ENCODE measurements at regions not wholly inside any gene's neighbourhood (a gene's known extent, or its start where the extent isn't known, plus 50 kb on each side); places are given as distances from the start of the nearest gene placed in this dataset.
"Not testable (repeated sequence)": the region's sequence is repeated elsewhere in the genome, so short reads cannot be mapped to it uniquely, and the experiment has no call there.

- TF ChIP-seq CTCF (IDR thresholded peaks at IDR 0.05; ENCODE audit: control insufficient read depth, extremely low read depth, insufficient read depth): no peak
- H3K4me3 ChIP-seq (ENCODE audit: low read depth, low read length): no peak overlapping the region
- no peak for DNase-seq (ENCODE audit: low read depth)
These were observed 859.4 kb upstream of the CHORDC1 start for GRCh38 chr11:91082255-91082654.

- DNase-seq (ENCODE audit: low read depth): no peak
- no peak overlapping the region for H3K4me3 ChIP-seq (ENCODE audit: low read depth, low read length)
- no peak for TF ChIP-seq CTCF (IDR thresholded peaks at IDR 0.05; ENCODE audit: control insufficient read depth, extremely low read depth, insufficient read depth)
These were observed 858.7 kb upstream of the CHORDC1 start for GRCh38 chr11:91081440-91082043.

- no peak overlapping the region for H3K4me3 ChIP-seq (ENCODE audit: low read depth, low read length)
- TF ChIP-seq CTCF (IDR thresholded peaks at IDR 0.05; ENCODE audit: control insufficient read depth, extremely low read depth, insufficient read depth): no peak
- no peak for DNase-seq (ENCODE audit: low read depth)
These were observed 855.4 kb upstream of the CHORDC1 start for GRCh38 chr11:91078221-91078620.

- DNase-seq (ENCODE audit: low read depth): no peak
- no peak for TF ChIP-seq CTCF (IDR thresholded peaks at IDR 0.05; ENCODE audit: control insufficient read depth, extremely low read depth, insufficient read depth)
- H3K4me3 ChIP-seq (ENCODE audit: low read depth, low read length): no peak overlapping the region
These were observed 852.3 kb upstream of the CHORDC1 start for GRCh38 chr11:91075032-91075695.

GRCh38 chr11:91067666-91068065 lies 844.8 kb upstream of the CHORDC1 start:
- DNase-seq (ENCODE audit: low read depth): no peak
- H3K4me3 ChIP-seq (ENCODE audit: low read depth, low read length): no peak overlapping the region
- TF ChIP-seq CTCF (IDR thresholded peaks at IDR 0.05; ENCODE audit: control insufficient read depth, extremely low read depth, insufficient read depth): no peak

GRCh38 chr11:91066456-91067047 lies 843.7 kb upstream of the CHORDC1 start:
- H3K4me3 ChIP-seq (ENCODE audit: low read depth, low read length): no peak overlapping the region
- DNase-seq (ENCODE audit: low read depth): no peak
- TF ChIP-seq CTCF (IDR thresholded peaks at IDR 0.05; ENCODE audit: control insufficient read depth, extremely low read depth, insufficient read depth): no peak

GRCh38 chr11:91063399-91063798 lies 840.5 kb upstream of the CHORDC1 start:
- not testable (repeated sequence) for DNase-seq (ENCODE audit: low read depth); H3K4me3 ChIP-seq (ENCODE audit: low read depth, low read length)

Measured in LNCaP clone FGC (cell line).